Neuronal stem cell (in vitro differentiated cells): ENCODE measurements at regions not wholly inside any gene's neighbourhood (a gene's known extent, or its start where the extent isn't known, plus 50 kb on each side); places are given as distances from the start of the nearest gene placed in this dataset.
A peak's percentile ranks its signal among the peaks of the same experiment; 100 is the strongest.

Experiments used
- DNase-seq: peaks from one replicate; pipeline ENCODE4 v3.0.0-alpha.2; 2013; ENCODE audit warnings: low spot score
- H2AFZ ChIP-seq: one replicate; pipeline ENCODE4 v1.6.1; 2013; ENCODE audit warnings: mild to moderate bottlenecking, low read length, inconsistent platforms
- H2AK5ac ChIP-seq: 2 replicates; pipeline ENCODE4 v1.6.1; 2013; ENCODE audit warnings: low read depth, mild to moderate bottlenecking, inconsistent platforms, low read length, moderate library complexity, mixed read lengths
- H2BK120ac ChIP-seq: 2 replicates; pipeline ENCODE4 v1.6.1; 2013; ENCODE audit warnings: low read depth, mild to moderate bottlenecking, inconsistent platforms, low read length, moderate library complexity, mixed read lengths
- H2BK12ac ChIP-seq: one replicate; pipeline ENCODE4 v1.6.1; 2013; ENCODE audit warnings: low read length, inconsistent platforms
- H2BK15ac ChIP-seq: 2 replicates; pipeline ENCODE4 v1.6.1; 2013; ENCODE audit warnings: mild to moderate bottlenecking, low read length, inconsistent platforms, mixed read lengths
- H2BK5ac ChIP-seq: one replicate; pipeline ENCODE4 v1.6.1; 2013; ENCODE audit warnings: inconsistent platforms, mild to moderate bottlenecking, low read length, moderate library complexity
- H3K14ac ChIP-seq: one replicate; pipeline ENCODE4 v1.6.1; 2013; ENCODE audit warnings: low read length, inconsistent platforms
- H3K18ac ChIP-seq: 2 replicates; pipeline ENCODE4 v1.6.1; 2013; ENCODE audit warnings: low read length, inconsistent platforms
- H3K23ac ChIP-seq: 2 replicates; pipeline ENCODE4 v1.6.1; 2013; ENCODE audit warnings: low read depth, mild to moderate bottlenecking, mixed read lengths, low read length, inconsistent platforms; ENCODE audit not compliant: poor library complexity
- H3K27ac ChIP-seq: replicated peaks from 3 replicates; pipeline ENCODE4 v1.5.1; 2013; ENCODE audit warnings: low read length, inconsistent platforms
- H3K27me3 ChIP-seq, 3 experiments: 2 replicates each; pipeline ENCODE4 v1.6.1; 2013; ENCODE audit warnings: low read length in 3 of 3, mild to moderate bottlenecking in 2 of 3, inconsistent platforms in 1 of 3, low read depth in 1 of 3, mixed read lengths in 1 of 3, moderate library complexity in 1 of 3; ENCODE audit not compliant: control insufficient read depth in 3 of 3, insufficient read depth in 3 of 3
- H3K36me3 ChIP-seq, 2 donors: replicated peaks in 1 of 2; 2 replicates each; pipeline ENCODE4 v1.6.1; 2013; ENCODE audit warnings: low read length in 2 of 2; ENCODE audit not compliant: control insufficient read depth in 2 of 2, insufficient read depth in 2 of 2
- H3K4ac ChIP-seq: 2 replicates; pipeline ENCODE4 v1.6.1; 2013; ENCODE audit warnings: inconsistent platforms, mild to moderate bottlenecking, low read length, moderate library complexity
- H3K4me1 ChIP-seq, 2 donors: 1 replicate in 1 of 2; 2 replicates in 1 of 2; pipeline ENCODE4 v1.6.1; 2013; ENCODE audit warnings: low read length in 2 of 2, low read depth in 1 of 2; ENCODE audit not compliant: control insufficient read depth in 2 of 2, insufficient read depth in 1 of 2
- H3K4me2 ChIP-seq: one replicate; pipeline ENCODE4 v1.6.1; 2013; ENCODE audit warnings: mild to moderate bottlenecking, low read length, inconsistent platforms; ENCODE audit not compliant: insufficient read depth, poor library complexity, severe bottlenecking
- H3K4me3 ChIP-seq, 2 donors: 2 replicates each; pipeline ENCODE4 v1.5.1; 2013; ENCODE audit warnings: low read length in 2 of 2, mild to moderate bottlenecking in 2 of 2, inconsistent platforms in 1 of 2, moderate library complexity in 1 of 2
- H3K79me1 ChIP-seq: one replicate; pipeline ENCODE4 v1.6.1; 2013; ENCODE audit warnings: low read depth, mild to moderate bottlenecking, inconsistent platforms, low read length, moderate library complexity
- H3K9ac ChIP-seq: one replicate; pipeline ENCODE4 v1.6.1; 2013; ENCODE audit warnings: mild to moderate bottlenecking, low read depth, low read length, inconsistent platforms; ENCODE audit not compliant: poor library complexity
- H3K9me3 ChIP-seq, 2 donors: replicated peaks in 1 of 2; 2 replicates each; pipeline versions ENCODE3 to v1.6.1; 2013; ENCODE audit warnings: low read length in 2 of 2, mild to moderate bottlenecking in 2 of 2, inconsistent platforms in 1 of 2, low read depth in 1 of 2, mixed read lengths in 1 of 2, moderate library complexity in 1 of 2; ENCODE audit not compliant: control insufficient read depth in 2 of 2, insufficient read depth in 1 of 2
- H4K8ac ChIP-seq: one replicate; pipeline ENCODE4 v1.6.1; 2013; ENCODE audit warnings: low read depth, mild to moderate bottlenecking, inconsistent platforms, low read length, moderate library complexity
- H4K91ac ChIP-seq: one replicate; pipeline ENCODE4 v1.6.1; 2013; ENCODE audit warnings: low read length, low read depth, mild to moderate bottlenecking, inconsistent platforms; ENCODE audit not compliant: poor library complexity
- WGBS, 2 donors: extraction: QIAGEN DNeasy Blood & Tissue Kit; methylation state at CpG; one replicate each; pipeline ENCODE4 v1.1.7; 2013; ENCODE audit warnings: missing lambda C conversion rate in 2 of 2, mixed read lengths in 1 of 2; ENCODE audit not compliant: insufficient read length in 2 of 2, insufficient replicate concordance in 1 of 2; ENCODE audit errors: extremely low coverage in 2 of 2; 5-methylcytosine and 5-hydroxymethylcytosine counted together

DNA sequence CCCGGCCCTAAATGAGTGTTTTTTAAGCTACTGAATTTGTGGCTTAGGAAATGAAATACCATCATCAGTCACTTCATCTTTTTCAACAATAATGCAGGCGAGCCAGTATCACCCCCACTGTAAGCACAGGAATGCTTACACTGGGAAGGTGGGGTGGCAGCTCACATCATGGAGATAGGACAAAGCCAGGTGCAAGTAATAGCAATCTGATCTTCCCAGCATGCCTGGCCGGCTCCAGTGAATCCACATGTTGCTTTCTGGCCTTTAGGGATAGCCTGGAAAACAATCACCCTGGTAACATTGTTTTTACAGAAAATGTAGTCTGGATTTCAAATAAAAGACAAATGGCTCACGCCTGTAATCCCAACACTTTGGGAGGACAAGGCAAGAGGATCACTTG is 140.9 kb upstream of the SOD1 start:
- Histone ChIP-seq H4K91ac (no peak overlapping the region), H4K8ac (no peak overlapping the region), H3K9me3 (no peaks in the 10 kb centered on the region), H2AK5ac (no peak overlapping the region), H3K27me3 (no peaks in the 10 kb centered on the region), H3K79me1 (no peaks in the 10 kb centered on the region), H3K36me3 (peaks cover 0 to 5% of the 10 kb centered on the region in 2 donors), H2BK15ac (no peak overlapping the region), H2BK5ac (no peak overlapping the region), H3K4me2 (no peak overlapping the region), H2AFZ (no peak overlapping the region), H2BK12ac (no peak overlapping the region), H3K4me1 (peaks cover 2 to 12% of the 10 kb centered on the region in 2 donors), H2BK120ac (no peak overlapping the region), H3K18ac (no peak overlapping the region), H3K14ac (no peak overlapping the region), H3K9ac (no peak overlapping the region), H3K4ac (no peak overlapping the region), H3K23ac (no peak overlapping the region), H3K4me3 (no peak overlapping the region), H3K27ac (no peak overlapping the region)
- no peak for DNase-seq
- no CpG with 5 or more reads among the region's 4 CpGs for WGBS, 2 donors

DNA sequence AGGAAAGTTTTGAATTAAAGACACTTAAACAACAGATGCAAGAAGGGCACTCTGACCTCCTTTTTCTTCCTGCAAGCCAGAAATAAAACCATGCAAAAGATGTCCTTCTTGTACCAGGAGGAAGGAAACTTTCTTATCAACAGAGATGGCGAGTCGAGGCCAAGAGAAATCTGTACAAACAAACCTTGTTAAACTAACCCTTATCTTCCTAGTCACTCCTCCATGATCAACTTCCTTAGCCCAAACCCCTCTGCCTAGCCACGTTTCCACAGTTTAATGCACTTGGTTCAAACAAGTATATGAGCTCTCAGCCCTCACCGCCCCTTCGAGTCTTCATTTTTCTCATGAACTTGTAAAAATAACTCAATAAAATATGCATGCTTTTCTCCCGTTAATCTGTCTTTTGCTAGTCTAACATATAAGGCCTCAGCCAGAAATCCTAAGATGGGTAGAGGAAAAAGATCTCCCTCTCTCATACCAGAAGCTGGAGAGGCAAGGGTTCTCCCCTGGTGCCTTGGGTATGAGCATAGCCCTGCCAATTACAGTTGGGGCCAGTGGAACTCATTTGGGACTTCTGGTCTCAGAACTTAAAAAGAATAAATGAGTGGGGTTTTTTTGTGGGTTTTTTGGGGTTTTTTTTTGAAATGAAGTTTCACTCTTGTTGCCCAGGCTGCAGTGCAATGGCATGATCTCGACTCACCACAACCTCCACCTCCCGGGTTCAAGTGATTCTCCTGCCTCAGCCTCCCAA is 141.7 kb upstream of the SOD1 start:
- H3K4ac ChIP-seq = no peak overlapping the region
- WGBS, 2 donors = no CpG with 5 or more reads among the region's 8 CpGs

DNA sequence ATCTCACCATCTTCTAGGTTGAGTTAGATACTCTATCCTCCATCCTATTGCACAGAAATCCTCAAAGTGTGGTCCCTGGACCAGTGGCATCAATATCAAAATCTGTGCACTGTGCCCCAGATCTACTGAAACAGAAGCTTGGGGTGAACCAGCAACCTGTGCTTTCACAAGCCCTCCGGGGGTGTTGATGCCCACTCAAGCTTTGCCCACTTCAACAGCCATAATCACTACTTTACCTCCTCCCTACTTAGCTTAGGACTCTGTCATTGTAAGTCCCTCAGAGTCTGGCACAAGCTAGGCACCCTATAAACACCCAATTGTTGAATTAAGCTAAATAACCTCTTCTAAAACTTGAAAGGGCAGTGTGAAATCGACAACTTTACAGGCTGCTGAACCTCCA is 144.2 kb upstream of the SOD1 start:
- peak overlapping the region; percentile 72 for H2AK5ac ChIP-seq
- H2AFZ ChIP-seq = peak overlapping the region; percentile 72
- no CpG with 5 or more reads among the region's 2 CpGs for WGBS, 2 donors
- no peak overlapping the region for H3K9ac ChIP-seq
- H3K4me2 ChIP-seq = no peak overlapping the region
- H4K8ac ChIP-seq = no peak overlapping the region
- DNase-seq = no peak
- no peak overlapping the region for H2BK12ac ChIP-seq
- H3K27ac ChIP-seq = no peak overlapping the region
- H3K4me1 ChIP-seq = peaks cover 2 to 11% of the 10 kb centered on the region in 2 donors
- no peaks in the 10 kb centered on the region for H3K27me3 ChIP-seq
- H3K79me1 ChIP-seq = no peaks in the 10 kb centered on the region
- H3K4ac ChIP-seq = no peak overlapping the region
- H2BK120ac ChIP-seq = no peak overlapping the region
- H2BK15ac ChIP-seq = peak overlapping the region; percentile 54
- H3K4me3 ChIP-seq = no peak overlapping the region
- peak overlapping the region; percentile 88 for H3K18ac ChIP-seq
- H3K9me3 ChIP-seq = no peaks in the 10 kb centered on the region
- no peak overlapping the region for H3K14ac ChIP-seq
- no peak overlapping the region for H3K23ac ChIP-seq
- no peak overlapping the region for H4K91ac ChIP-seq
- no peak overlapping the region for H2BK5ac ChIP-seq
- H3K36me3 ChIP-seq = peaks cover 0 to 11% of the 10 kb centered on the region in 2 donors

More for the DNA sequence above, 141.7 kb upstream of the SOD1 start:
- Histone ChIP-seq H2AK5ac (no peak overlapping the region), H3K4me1 (peaks cover 2 to 12% of the 10 kb centered on the region in 2 donors), H2AFZ (no peak overlapping the region), H3K18ac (no peak overlapping the region), H3K9me3 (no peaks in the 10 kb centered on the region), H3K9ac (no peak overlapping the region), H3K79me1 (no peaks in the 10 kb centered on the region), H3K23ac (no peak overlapping the region), H2BK5ac (no peak overlapping the region), H2BK120ac (no peak overlapping the region), H3K14ac (no peak overlapping the region), H3K27ac (no peak overlapping the region), H3K36me3 (peaks cover 0 to 5% of the 10 kb centered on the region in 2 donors), H2BK15ac (no peak overlapping the region), H3K4me2 (no peak overlapping the region), H4K91ac (no peak overlapping the region), H2BK12ac (no peak overlapping the region), H3K27me3 (no peaks in the 10 kb centered on the region), H3K4me3 (no peak overlapping the region), H4K8ac (no peak overlapping the region)
- no peak for DNase-seq

DNA sequence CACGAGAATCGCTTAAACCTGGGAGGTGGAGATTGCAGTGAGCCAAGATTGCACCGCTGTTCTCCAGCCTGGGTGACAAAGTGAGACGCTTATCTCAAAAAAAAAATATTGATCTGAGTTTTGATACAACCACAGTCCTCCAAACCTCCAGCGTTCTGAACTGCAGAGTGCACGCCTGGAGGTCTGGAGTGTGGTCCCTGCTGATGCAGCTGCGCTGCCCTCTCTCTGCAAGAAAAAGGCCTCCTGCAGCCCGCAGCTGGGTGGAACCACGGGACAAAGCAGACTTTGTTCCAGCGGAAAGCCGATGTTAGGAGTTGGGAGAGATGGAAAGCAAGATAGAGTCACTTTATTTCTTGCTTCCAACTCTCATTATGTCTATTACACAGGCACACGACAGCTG is 144.9 kb upstream of the SOD1 start:
- no peak overlapping the region for H2BK12ac ChIP-seq
- H2AK5ac ChIP-seq = no peak overlapping the region
- no peak overlapping the region for H3K18ac ChIP-seq
- H2BK5ac ChIP-seq = no peak overlapping the region
- H3K14ac ChIP-seq = no peak overlapping the region
- peaks cover 0 to 15% of the 10 kb centered on the region in 2 donors for H3K36me3 ChIP-seq
- no peak overlapping the region for H2BK15ac ChIP-seq
- no peaks in the 10 kb centered on the region for H3K79me1 ChIP-seq
- peak overlapping the region; percentile 72 for H2AFZ ChIP-seq
- peak overlapping the region; percentile 70 for H3K27ac ChIP-seq
- H3K9me3 ChIP-seq = no peaks in the 10 kb centered on the region
- H3K23ac ChIP-seq = no peak overlapping the region
- peaks cover 2 to 11% of the 10 kb centered on the region in 2 donors for H3K4me1 ChIP-seq
- DNase-seq = peak; percentile 31
- no peak overlapping the region for H3K9ac ChIP-seq
- H3K27me3 ChIP-seq = no peaks in the 10 kb centered on the region
- no peak overlapping the region for H4K91ac ChIP-seq
- no peak overlapping the region for H4K8ac ChIP-seq
- H3K4me2 ChIP-seq = no peak overlapping the region
- H3K4ac ChIP-seq = no peak overlapping the region
- no peak overlapping the region for H3K4me3 ChIP-seq
- no CpG with 5 or more reads among the region's 12 CpGs for WGBS, 2 donors
- H2BK120ac ChIP-seq = no peak overlapping the region
